Keratinocyte (primary cell): ENCODE measurements at regions not wholly inside any gene's neighbourhood (a gene's known extent, or its start where the extent isn't known, plus 50 kb on each side); places are given as distances from the start of the nearest gene placed in this dataset.

Experiments used
- EZH2 ChIP-seq: IDR thresholded peaks from one replicate; pipeline ENCODE4 v1.6.1; 2012; ENCODE audit warnings: inconsistent platforms, mild to moderate bottlenecking, low read length, moderate library complexity
- TF ChIP-seq, protein P1 (sequence below), 3 experiments: IDR thresholded peaks in 1 of 3; conservative IDR thresholded peaks in 1 of 3; optimal IDR thresholded peaks in 1 of 3; 2 replicates in 2 of 3; 3 replicates in 1 of 3; pipeline versions ENCODE3 to v1.5.1; 2011; ENCODE audit warnings: low read length in 3 of 3, mild to moderate bottlenecking in 3 of 3, moderate library complexity in 2 of 3, control low read depth in 1 of 3, inconsistent platforms in 1 of 3; ENCODE audit not compliant: insufficient read depth in 2 of 3; ENCODE audit errors: extremely low read depth in 1 of 3

DNA sequence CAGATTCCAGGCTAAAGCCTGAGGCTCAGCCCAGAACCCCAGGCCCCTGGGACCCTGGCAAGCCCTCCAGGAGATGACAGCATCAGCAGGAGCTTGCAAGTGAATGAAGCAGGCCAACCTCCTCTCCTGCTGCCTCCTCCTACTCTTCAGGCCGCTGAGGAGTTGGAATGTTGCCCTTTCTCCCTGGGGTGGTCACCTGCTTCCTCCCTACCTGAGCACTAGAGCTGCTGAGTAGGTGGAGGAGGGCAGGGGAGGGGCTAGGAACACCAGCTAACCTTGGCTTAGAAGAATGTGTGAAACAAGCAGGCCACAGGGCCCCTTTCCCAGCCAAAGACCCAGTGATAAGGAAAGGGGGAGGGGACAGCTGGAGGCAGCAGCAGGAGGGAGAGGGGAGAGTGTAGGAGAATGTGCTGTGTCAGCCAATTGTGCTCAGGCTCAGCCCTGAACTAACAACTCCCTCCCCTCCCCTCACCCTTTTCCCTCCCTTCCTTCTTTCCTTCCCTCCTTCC lies 58.0 kb downstream of the PJA1 start:
- TF ChIP-seq, protein P1, sequence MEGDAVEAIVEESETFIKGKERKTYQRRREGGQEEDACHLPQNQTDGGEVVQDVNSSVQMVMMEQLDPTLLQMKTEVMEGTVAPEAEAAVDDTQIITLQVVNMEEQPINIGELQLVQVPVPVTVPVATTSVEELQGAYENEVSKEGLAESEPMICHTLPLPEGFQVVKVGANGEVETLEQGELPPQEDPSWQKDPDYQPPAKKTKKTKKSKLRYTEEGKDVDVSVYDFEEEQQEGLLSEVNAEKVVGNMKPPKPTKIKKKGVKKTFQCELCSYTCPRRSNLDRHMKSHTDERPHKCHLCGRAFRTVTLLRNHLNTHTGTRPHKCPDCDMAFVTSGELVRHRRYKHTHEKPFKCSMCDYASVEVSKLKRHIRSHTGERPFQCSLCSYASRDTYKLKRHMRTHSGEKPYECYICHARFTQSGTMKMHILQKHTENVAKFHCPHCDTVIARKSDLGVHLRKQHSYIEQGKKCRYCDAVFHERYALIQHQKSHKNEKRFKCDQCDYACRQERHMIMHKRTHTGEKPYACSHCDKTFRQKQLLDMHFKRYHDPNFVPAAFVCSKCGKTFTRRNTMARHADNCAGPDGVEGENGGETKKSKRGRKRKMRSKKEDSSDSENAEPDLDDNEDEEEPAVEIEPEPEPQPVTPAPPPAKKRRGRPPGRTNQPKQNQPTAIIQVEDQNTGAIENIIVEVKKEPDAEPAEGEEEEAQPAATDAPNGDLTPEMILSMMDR (optimal IDR thresholded peaks at IDR 0.05 in 1 of 3, IDR thresholded peaks at IDR 0.05 in 1 of 3, conservative IDR thresholded peaks at IDR 0.05 in 1 of 3; ENCODE audit: extremely low read depth in 1 of 3, insufficient read depth in 2 of 3, low read length in 3 of 3): no peak
- TF ChIP-seq EZH2: no peak
